GM19468 (cell line): ENCODE measurements at regions not wholly inside any gene's neighbourhood (a gene's known extent, or its start where the extent isn't known, plus 50 kb on each side); places are given as distances from the start of the nearest gene placed in this dataset.

ENCODE experiments used
- ATAC-seq: cut with Tn5 transposase; IDR thresholded peaks from one replicate; pipeline ENCODE4 v1.9.1; 2021; ENCODE audit warnings: mild to moderate bottlenecking, moderate library complexity, moderate number of reproducible peaks; ENCODE audit not compliant: unreplicated experiment; ENCODE audit errors: extremely low read depth

DNA sequence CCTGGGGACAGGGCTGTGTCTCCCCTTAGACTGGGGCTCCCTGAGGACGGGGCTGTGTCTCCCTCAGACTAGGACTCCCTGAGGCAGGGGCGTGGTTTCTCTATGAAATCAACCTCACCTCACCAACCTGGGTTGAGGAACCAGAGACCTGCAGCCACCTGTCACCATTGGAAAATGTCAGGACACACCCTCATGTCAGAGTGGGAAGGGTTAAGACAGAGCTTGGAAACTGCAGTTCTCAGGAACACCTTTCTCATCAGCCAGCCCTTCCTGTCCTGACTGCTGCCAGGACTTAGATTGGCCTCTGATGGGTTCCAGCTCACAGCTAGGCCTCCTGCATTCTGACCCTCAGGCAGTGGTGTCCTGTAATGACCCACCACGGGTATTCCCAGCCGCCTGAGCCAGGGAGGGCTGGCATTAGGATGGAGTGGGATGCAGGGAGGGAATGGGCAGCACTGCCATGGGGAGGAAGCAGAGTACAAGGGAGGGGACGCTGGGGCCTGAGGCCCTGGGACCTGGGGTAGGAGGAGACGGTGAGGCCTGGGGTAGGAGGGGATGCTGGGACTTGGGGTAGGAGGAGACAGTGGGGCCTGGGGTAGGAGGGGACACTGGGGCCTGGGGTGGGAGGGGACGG is 76.3 kb downstream of the MRPL14 start:
- ATAC-seq, result no peak

DNA sequence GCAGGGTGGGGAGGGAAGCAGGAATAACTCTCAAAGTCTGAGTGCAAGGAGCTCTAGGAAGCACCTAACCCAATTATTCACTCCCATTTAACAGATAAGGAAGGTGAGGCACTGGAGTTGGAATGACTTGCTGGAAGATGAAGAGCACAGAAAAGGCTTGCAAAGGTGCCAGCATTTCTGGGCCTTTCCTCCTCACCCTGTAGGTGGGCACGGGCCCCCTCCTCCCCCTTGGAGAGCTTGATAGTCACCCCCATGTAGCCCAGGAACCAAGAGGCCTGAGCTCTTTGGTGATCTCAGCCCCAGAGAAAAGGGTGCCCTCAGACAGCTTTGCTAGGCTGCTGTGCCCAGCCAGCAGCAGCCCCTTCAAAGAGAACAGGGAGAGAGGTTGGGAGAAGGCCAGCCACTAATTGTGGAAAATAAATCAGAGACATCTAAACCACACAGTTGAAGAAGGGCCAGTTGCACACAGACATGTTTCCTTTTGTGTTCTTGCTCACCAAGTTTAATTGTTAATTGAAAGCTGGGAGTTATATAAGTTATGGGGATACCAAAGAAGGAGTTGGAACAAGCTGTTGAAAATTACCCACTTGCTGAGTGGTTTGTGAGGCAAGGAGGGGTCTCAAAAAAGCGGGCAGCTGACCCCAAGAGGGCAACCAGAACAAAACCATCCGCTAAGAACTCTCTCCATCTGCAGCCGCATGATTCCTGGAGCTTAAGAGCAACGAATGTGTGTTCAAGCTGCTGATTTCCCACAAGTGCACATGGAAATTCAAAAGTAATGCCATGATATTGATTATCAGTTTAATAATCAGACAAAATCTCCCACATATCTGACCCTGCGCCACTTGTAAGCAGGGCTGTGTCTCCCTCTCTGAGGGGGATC is 77.0 kb downstream of the MRPL14 start:
- no peak for ATAC-seq

DNA sequence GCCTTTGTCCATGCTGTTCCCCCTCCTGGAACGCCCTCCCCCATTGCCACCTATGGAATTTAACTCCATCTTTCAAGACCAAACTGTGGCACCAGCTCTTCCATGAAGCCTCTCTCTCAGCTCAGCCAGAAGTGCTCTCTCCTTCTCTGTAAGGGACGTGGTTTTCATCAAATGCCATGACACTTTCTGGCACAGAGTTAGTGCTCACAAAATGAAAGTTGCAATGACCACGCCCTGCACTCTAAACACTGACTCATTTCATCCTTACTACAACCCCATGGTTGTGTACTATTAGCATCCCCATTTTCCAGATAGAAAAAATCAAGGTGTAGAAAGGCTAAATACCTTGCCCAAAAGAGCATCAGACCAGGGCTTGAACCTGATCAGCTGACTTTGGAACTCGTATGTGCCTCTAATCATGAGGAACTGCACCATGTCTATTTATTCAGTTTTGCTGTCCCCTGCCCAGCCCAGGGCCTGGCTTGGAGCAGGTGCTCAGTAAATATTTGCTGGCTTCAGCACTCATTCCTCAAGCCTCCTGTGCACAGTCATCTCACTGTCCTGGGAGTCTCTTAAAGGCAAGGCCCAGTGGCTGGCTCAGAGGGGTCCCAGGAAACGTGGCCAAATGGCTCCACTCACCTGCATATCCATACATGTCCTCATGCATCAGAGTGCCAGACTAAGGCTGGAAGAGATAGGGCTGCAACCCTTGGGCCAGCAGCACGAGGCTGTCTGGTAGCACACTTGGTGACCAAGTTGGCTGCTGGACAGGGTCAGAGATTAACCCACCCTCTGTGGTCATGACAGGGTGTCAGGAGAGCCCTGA is 77.9 kb downstream of the MRPL14 start:
- ATAC-seq, result no peak

DNA sequence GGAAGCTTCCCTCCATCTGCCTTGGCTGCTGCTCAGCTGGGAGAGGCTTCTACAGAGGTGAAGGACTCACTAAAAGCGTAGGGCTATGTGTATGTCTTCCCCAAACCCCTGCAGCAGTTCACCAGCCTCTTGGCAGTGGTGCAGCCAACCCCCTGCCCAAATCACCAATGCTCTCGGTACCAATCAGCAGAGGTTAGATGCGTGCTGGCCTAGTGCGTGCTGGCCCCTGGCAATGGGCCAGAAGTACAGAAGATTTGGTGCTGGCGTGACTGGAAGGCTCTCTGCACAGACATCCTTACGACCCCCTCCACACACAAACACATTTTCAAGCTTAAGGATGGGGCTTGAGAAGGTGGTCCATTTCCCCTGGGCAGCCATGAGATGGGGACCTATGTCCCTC is 79.0 kb downstream of the MRPL14 start:
- no peak for ATAC-seq

DNA sequence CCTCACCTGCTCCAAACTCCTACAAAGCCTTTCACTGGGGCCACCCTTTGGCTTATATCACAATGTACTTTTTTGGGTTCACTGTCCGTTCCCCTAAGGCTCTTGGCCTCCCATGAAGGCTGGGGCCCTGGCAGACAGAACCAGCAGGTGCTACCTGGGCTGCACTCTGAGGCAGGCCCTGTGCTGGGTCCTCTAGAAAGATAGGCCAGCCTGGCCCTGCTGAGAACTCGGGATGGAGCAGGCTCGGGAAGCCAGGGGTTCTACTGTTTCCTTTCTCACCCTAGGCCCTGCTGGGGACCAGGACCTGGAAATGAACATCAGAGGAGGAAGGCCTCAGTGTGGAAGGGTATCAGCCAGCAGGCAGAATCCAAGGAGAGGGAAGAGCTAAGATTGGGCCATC is 79.5 kb downstream of the MRPL14 start:
- no peak for ATAC-seq

DNA sequence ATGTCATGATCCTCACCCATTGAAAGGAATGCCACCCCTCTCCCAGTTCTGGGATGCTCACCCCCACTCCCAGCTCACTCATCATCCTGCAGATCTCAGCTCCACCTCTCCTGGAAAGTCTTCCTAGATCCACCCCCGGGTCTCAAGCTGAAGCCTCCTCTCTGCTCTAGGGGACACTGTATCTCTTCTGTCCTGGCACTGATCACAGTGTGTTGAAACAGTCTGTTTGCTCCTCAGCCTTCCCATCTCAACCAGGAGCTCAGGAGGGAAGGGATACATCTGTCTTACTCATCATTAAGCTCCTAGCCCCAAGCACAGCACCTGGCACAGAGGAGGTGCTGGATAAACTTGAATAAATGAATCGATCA is 80.1 kb downstream of the MRPL14 start:
- no peak for ATAC-seq

DNA sequence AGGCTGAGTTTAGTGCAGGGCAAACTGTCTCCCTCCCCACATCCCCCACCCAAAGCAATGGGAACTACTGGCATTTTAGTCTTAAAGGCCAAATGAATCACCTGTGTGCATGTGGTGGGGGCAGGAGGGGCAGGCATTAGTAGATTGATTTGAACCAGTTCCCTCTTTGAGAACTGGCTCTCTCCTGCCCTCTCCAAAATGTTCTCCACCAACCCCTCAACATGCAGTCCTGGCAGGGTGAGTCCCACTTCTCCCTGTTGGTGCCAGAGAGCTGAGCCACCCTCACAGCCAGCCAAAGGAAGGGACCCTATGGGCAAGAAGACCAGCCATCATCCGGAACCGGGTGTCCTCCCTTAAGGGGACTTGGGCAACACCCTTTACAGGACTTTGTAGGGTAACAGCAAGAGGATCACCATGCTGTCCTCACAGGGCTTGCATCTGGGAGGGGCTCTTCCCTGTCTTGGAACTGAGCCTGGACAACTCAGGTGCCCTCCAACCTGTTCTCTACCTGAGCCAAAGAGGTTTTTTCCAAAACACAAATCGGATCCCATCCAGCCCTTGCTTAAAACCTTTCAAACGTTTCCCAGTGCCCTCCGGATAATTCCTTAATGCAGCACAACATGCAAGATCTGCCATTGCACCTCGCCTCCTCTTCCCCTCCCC is 80.6 kb downstream of the MRPL14 start:
- no peak for ATAC-seq

DNA sequence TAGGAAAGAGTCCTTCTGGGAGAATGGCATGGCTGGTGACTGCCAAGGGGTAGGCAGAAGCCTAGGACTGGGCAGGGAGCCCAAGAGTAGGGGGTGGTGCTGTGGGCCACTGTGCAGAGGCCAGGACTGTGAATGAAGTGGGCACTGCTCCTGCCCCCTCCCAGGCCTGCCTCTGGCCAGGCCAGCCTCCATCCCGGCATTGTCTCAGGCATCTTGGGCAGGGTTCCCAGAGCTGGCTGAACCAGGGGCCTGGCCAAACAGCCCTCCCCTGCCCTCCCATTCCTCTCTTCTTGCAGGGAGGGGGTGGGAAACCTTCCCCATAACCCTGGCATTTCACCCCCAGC is 81.6 kb downstream of the MRPL14 start:
- ATAC-seq, result no peak

DNA sequence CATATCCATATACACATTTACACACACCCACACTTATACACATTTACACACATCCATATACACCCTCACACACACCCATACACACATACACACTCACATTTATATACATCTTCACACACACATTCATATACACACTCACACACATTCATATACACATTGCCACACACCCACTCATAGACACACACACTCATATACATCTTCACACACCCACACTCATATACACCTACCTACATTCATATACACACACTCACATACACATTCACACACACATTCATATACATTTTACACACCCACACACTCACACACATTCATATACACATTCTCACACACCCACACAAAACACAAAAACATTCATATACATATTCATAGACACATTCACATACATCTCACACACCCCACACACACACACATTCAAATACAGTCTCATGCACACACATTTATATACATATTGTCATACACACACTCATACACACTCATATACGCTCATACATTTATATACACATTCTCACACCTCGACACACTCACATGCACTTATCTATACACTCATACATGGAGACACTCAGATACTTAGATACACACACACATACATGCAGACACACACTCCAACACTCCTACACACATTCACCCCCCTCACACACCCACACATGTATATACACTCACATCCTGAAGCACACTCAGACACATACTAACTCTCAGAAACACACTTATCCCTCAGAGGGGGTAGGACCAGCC is 82.1 kb downstream of the MRPL14 start:
- no peak for ATAC-seq

DNA sequence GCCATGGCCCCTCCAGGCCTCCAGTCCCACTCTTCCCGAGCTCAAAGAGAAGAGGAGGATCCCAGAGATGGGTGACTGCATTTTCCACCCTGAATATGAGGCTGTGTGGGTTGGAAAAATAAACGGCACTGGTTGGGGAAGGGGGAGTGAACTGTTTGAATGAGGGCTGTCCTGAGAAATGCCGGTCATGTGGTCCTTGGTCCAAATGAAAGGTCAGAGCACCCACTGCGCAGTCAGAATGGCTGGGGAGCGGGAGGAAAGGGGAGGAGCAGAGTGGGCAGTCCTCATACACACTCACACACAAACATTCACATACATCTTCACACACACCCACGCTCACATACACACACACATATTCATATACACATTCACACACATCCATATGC is 83.1 kb downstream of the MRPL14 start:
- no peak for ATAC-seq

DNA sequence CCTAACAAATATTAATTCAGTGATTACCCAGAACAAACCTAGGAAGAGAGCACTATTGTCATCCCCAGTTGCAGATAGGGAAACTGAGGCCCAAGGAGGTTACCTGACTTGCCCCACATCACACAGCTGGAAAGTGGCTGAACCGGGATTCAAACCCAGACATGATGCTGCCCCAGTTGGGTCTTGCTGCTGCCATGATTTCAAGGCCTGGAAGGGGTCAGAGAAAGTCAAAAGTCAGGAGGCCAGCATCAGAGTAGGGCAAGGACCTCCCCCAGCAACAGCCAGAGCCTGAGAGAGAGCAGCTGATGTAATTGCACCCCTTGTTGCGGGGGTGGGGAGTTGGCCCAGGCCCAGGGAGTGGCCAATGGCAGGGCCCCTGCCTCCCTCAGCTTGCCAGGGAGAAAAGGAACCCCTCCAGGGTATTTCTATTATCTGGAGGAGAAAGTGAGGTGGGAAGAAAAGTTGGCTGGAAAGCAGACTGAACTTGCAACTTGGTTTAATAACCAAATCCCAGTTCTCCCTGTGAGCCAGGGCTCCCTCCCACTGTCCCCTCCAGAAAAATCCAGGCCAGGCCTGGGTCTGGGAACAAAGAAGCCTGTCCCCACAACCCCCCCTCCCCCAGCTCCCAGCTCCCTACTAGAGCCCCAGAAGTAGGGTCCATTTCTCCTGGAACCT is 83.6 kb downstream of the MRPL14 start:
- ATAC-seq, result no peak

DNA sequence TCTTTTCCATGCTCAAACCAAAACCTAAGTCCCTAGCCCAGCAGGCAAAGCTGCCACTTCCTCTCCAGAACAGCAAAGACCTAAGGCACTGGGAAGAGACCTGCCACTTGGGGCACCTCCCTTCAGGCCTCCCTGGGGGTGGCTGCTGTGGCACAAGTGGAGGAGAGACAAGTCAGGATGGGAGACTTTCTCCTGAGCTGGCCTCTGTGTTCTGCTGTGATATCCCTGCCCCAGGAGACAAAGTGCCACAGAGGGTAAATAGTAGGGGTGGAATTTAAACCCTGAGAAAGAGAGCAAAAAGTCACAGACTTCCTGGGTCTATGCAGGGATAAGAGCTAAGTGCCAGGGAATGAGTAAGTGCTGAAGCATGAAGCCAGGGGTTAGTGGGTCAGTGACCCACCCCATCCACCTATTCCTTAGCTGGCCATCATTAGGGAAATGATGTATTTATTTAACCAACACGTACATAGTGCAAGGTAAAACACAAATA is 84.2 kb downstream of the MRPL14 start:
- no peak for ATAC-seq

DNA sequence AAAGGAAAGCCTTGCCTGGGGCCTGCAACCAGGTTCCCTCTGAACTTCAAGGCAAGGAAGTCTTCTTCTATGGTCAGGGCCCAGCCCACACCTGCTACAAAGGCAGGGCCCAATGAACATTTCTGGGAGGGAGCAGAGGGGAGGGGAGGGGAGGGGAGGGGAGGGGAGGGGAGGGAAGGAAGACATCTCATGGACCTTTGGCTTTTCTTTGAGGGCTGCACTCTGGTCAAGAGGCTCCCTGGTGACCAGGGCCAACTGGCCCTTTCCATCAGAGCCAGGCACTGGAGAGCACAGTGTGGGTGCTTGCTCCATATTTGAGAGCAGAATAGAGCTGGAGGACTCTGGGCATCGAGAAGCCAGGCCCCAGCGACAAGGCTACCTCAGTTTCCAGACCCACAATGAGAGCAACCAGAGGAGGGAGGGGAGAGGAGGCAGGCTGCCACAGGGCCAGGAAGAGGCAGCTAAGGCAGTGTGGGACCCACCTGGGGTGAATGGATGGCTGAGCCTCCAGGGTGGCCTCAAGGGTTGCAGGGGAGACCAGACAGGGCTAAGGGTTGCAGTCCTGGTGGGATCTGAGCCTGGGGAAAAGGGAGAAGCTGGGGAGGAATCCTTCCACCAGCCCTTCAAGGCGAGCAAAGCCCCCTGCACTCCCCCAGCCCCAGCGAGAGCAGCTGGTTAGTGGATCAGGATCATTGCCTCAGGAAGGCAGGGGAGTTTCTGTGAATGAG is 84.8 kb downstream of the MRPL14 start:
- ATAC-seq, result no peak

DNA sequence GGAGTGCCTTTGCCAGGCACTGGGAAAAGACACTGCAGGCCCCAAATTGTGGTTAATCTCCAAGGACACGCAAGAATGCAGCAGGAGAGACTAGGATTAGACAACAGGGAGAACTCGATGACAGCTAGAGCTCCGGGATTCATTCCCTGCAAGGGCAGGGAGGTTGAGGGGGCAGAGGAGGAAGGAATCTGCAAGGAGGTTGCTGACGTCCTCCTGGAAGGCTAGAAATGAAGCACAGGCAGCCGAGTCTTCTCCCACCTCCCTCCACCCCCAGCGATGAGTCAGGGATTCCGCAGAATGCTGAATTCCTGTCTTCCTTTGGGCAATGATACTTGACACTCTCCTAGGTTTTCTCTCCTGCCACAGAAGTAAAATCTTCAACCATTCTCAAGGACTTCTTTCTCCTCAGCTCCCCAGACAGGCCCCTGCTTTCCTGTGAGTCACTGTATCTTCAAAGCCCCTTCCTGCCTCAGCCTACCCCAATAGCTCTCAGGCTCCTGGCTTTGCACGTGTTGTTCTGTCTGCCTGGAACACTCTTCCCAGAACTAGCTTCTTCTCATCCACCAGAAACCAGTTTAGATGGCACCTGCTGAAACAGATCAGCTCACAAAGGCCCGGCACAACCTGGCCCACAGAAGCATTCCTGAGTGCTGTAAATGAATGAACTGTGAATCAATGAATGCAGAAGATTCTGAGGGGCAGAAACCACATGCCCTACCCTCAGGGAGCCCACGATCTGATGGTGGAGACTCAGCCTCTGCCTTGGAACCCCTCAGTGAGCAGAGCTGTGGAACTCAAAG is 85.6 kb downstream of the MRPL14 start:
- no peak for ATAC-seq

DNA sequence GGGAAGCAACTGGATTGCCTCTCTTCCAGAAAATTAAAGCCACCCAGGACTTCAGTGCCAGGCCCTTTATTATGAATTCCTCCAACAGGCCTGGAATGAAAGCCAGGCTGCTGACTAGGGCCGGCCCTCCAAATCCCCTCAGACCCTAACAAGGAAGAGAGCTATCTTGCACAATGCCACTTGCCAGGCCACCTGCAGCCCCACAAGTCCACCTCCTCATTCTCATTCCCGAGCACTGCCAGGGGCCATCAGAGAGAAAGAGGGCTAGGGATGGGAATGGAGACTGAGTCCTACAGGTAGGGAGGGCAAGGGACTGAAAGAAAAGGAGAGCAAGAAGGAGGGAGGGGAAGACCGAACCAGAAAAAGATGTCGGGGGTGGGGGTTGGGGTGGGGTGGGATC is 86.5 kb downstream of the MRPL14 start:
- ATAC-seq, result no peak

DNA sequence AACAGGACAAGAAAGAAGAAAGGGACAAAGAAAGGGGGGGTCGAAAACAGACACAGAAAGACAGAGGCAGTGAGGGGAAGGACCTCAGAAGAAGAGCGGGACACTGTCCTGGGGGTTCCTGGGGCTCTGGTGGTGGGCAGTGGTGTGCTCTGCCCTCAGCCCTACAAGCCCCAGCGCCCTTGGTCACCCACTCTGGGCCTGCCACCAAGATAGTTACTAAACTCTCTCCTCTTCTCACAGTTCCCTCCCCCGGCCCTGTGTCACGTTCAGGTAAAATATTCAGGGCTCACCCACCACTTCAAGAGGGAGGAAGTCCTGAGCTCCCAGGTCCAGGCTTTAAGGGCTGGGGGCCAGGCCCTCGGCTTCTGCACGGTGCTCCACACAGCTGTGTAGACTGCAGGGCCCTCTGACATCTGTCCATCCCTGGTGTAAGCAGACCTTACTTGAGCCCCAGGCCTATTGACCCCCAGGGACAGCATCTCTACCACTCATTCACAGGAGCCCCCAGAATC is 87.4 kb downstream of the MRPL14 start:
- no peak for ATAC-seq

DNA sequence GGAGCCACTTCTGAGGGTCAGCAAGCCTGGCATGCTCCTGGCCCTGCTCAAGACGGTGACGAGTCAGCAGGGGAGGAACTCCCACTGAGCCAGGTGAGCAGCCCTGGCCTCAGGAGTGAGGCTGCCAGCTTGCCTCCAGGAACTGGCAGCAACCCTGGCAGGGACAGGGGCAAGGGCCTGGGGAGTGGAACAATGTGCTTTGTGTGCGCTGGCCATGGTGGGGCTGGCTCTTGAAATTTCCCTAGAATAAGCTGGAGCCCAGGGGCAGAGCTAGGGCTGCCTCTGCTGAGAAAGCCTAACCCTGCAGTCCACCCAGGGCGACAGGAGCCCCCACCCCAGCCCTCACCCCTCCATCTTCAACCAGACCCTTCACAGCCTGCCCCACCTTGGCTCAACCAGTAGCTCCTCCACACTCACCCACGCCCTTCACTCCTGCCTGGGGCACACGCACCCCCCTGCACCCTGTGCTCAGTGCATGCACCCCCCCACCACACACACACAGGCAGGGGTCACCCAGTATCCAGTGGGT is 88.0 kb downstream of the MRPL14 start:
- no peak for ATAC-seq
